ENCODE measurements at regions not wholly inside any gene's neighbourhood (a gene's known extent, or its start where the extent isn't known, plus 50 kb on each side); places are given as distances from the start of the nearest gene placed in this dataset.

GRCh38 chr5:52334367-52334766 lies 453.3 kb upstream of the ITGA1 start:
- DNase-seq (ENCODE audit: extremely low read depth, insufficient read length): no peak
- Histone ChIP-seq H3K36me3 (ENCODE audit: control insufficient read depth, insufficient read depth, low read length) (no peaks in the 10 kb centered on the region), H3K4me3 (replicated peaks; ENCODE audit: low read depth, low read length) (no peak overlapping the region), H3K27me3 (replicated peaks; ENCODE audit: control insufficient read depth, insufficient read depth, low read length) (no peaks in the 10 kb centered on the region)
- no peak for TF ChIP-seq CTCF (IDR thresholded peaks at IDR 0.05; ENCODE audit: insufficient read depth, low read length, poor library complexity, severe bottlenecking)

GRCh38 chr5:52339285-52339684 lies 448.4 kb upstream of the ITGA1 start:
- Histone ChIP-seq H3K36me3 (ENCODE audit: control insufficient read depth, insufficient read depth, low read length) (no peaks in the 10 kb centered on the region), H3K4me3 (replicated peaks; ENCODE audit: low read depth, low read length) (no peak overlapping the region)

GRCh38 chr5:52342361-52342760 lies 445.4 kb upstream of the ITGA1 start:
- no peak overlapping the region for H3K4me3 ChIP-seq (replicated peaks; ENCODE audit: low read depth, low read length)
- no peaks in the 10 kb centered on the region for H3K36me3 ChIP-seq (ENCODE audit: control insufficient read depth, insufficient read depth, low read length)
- no peaks in the 10 kb centered on the region for H3K27me3 ChIP-seq (replicated peaks; ENCODE audit: control insufficient read depth, insufficient read depth, low read length)
- TF ChIP-seq CTCF (IDR thresholded peaks at IDR 0.05; ENCODE audit: insufficient read depth, low read length, poor library complexity, severe bottlenecking): no peak
- no peak for DNase-seq (ENCODE audit: extremely low read depth, insufficient read length)

More at GRCh38 chr5:52339285-52339684, 448.4 kb upstream of the ITGA1 start:
- DNase-seq (ENCODE audit: extremely low read depth, insufficient read length): no peak
- no peaks in the 10 kb centered on the region for H3K27me3 ChIP-seq (replicated peaks; ENCODE audit: control insufficient read depth, insufficient read depth, low read length)
- TF ChIP-seq CTCF (IDR thresholded peaks at IDR 0.05; ENCODE audit: insufficient read depth, low read length, poor library complexity, severe bottlenecking): no peak

GRCh38 chr5:52356311-52356918 lies 431.3 kb upstream of the ITGA1 start:
- Histone ChIP-seq H3K4me3 (replicated peaks; ENCODE audit: low read depth, low read length) (no peak overlapping the region), H3K27me3 (replicated peaks; ENCODE audit: control insufficient read depth, insufficient read depth, low read length) (no peaks in the 10 kb centered on the region), H3K36me3 (ENCODE audit: control insufficient read depth, insufficient read depth, low read length) (no peaks in the 10 kb centered on the region)
- DNase-seq (ENCODE audit: extremely low read depth, insufficient read length): no peak
- peak; percentile 54 for TF ChIP-seq CTCF (IDR thresholded peaks at IDR 0.05; ENCODE audit: insufficient read depth, low read length, poor library complexity, severe bottlenecking)

GRCh38 chr5:52359261-52359660 lies 428.5 kb upstream of the ITGA1 start:
- no peaks in the 10 kb centered on the region for H3K36me3 ChIP-seq (ENCODE audit: control insufficient read depth, insufficient read depth, low read length)
- no peak overlapping the region for H3K4me3 ChIP-seq (replicated peaks; ENCODE audit: low read depth, low read length)
- no peaks in the 10 kb centered on the region for H3K27me3 ChIP-seq (replicated peaks; ENCODE audit: control insufficient read depth, insufficient read depth, low read length)
- TF ChIP-seq CTCF (IDR thresholded peaks at IDR 0.05; ENCODE audit: insufficient read depth, low read length, poor library complexity, severe bottlenecking): no peak
- no peak for DNase-seq (ENCODE audit: extremely low read depth, insufficient read length)

GRCh38 chr5:52360985-52361384 lies 426.7 kb upstream of the ITGA1 start:
- DNase-seq (ENCODE audit: extremely low read depth, insufficient read length): no peak
- Histone ChIP-seq H3K36me3 (ENCODE audit: control insufficient read depth, insufficient read depth, low read length) (no peaks in the 10 kb centered on the region), H3K27me3 (replicated peaks; ENCODE audit: control insufficient read depth, insufficient read depth, low read length) (no peaks in the 10 kb centered on the region), H3K4me3 (replicated peaks; ENCODE audit: low read depth, low read length) (no peak overlapping the region)
- no peak for TF ChIP-seq CTCF (IDR thresholded peaks at IDR 0.05; ENCODE audit: insufficient read depth, low read length, poor library complexity, severe bottlenecking)
